H1 (cell line): ENCODE measurements at regions not wholly inside any gene's neighbourhood (a gene's known extent, or its start where the extent isn't known, plus 50 kb on each side); places are given as distances from the start of the nearest gene placed in this dataset.

Experiments
- CTCF ChIA-PET: fragments of 300-600 bp; sonication (Branson Sonifier 250); formaldehyde crosslinking; loops from one replicate; lab custom pipeline; 2021; ENCODE audit not compliant: partially characterized antibody; lab: Charles Lee
- POLR2A ChIA-PET: fragments of 300-600 bp; sonication (Branson Sonifier 250); formaldehyde crosslinking; loops from one replicate; lab custom pipeline; 2021; ENCODE audit warnings: inconsistent platforms; ENCODE audit not compliant: partially characterized antibody; lab: Charles Lee
- DNase-seq, 2 experiments: peaks; one replicate each; pipeline versions ENCODE4 v3.0.0 to v3.0.0-alpha.2; 2010 to 2022; ENCODE audit warnings: low spot score in 2 of 2, low read depth in 1 of 2, mixed read lengths in 1 of 2
- FAIRE-seq: peaks from 2 replicates; lab custom pipeline; 2011; peaks lifted over from hg19 to GRCh38; lab: Jason Lieb, UNC
- H2AFZ ChIP-seq: 2 replicates; pipeline ENCODE4 v1.8.1; 2012; ENCODE audit warnings: low read length, inconsistent platforms
- H2AK5ac ChIP-seq: 2 replicates; pipeline ENCODE4 v1.6.1; 2013; ENCODE audit warnings: low read depth, low read length
- H2BK120ac ChIP-seq: replicated peaks from 2 replicates; pipeline ENCODE3; 2013; ENCODE audit warnings: low read depth, low read length, inconsistent platforms
- H2BK12ac ChIP-seq: 2 replicates; pipeline ENCODE4 v1.6.1; 2013; ENCODE audit warnings: low read depth, low read length
- H2BK15ac ChIP-seq: 2 replicates; pipeline ENCODE4 v1.6.1; 2013; ENCODE audit warnings: low read length
- H2BK20ac ChIP-seq: 2 replicates; pipeline ENCODE4 v1.6.1; 2013; ENCODE audit warnings: low read length
- H2BK5ac ChIP-seq: 2 replicates; pipeline ENCODE4 v1.6.1; 2013; ENCODE audit warnings: low read depth, low read length
- H3K14ac ChIP-seq: 2 replicates; pipeline ENCODE4 v1.6.1; 2013; ENCODE audit warnings: inconsistent platforms; ENCODE audit not compliant: insufficient read length
- H3K18ac ChIP-seq: 2 replicates; pipeline ENCODE4 v1.6.1; 2013; ENCODE audit warnings: low read length; ENCODE audit errors: extremely low read depth
- H3K23ac ChIP-seq: 2 replicates; pipeline ENCODE4 v1.6.1; 2013; ENCODE audit warnings: inconsistent platforms; ENCODE audit not compliant: insufficient read length
- H3K23me2 ChIP-seq: 2 replicates; pipeline ENCODE4 v1.6.1; 2013; ENCODE audit warnings: low read depth, low read length
- H3K27ac ChIP-seq: 2 replicates; pipeline ENCODE4 v1.6.1; 2011; ENCODE audit warnings: low read depth, low read length, inconsistent platforms
- H3K27me3 ChIP-seq, 4 experiments: replicated peaks in 1 of 4; 1 replicate in 1 of 4; 2 replicates in 3 of 4; pipeline versions ENCODE4 v1.6.1 to v1.8.1; 2011 to 2013; ENCODE audit warnings: low read length in 3 of 4, mild to moderate bottlenecking in 3 of 4, inconsistent platforms in 2 of 4, mixed read lengths in 2 of 4, moderate library complexity in 1 of 4; ENCODE audit not compliant: control insufficient read depth in 3 of 4, insufficient read depth in 3 of 4; ENCODE audit errors: extremely low read depth in 1 of 4
- H3K36me3 ChIP-seq, 4 experiments: 2 replicates each; pipeline versions ENCODE4 v1.6.1 to v1.8.1; 2011 to 2013; ENCODE audit warnings: mild to moderate bottlenecking in 4 of 4, low read length in 3 of 4, moderate library complexity in 2 of 4, control low read depth in 1 of 4, inconsistent platforms in 1 of 4; ENCODE audit not compliant: insufficient read depth in 4 of 4, control insufficient read depth in 2 of 4
- H3K4ac ChIP-seq: replicated peaks from 2 replicates; pipeline ENCODE3; 2013; ENCODE audit warnings: low read length, low read depth, mixed read lengths, inconsistent platforms; ENCODE audit not compliant: insufficient read length
- H3K4me1 ChIP-seq, 4 experiments: replicated peaks in 1 of 4; 1 replicate in 1 of 4; 2 replicates in 3 of 4; pipeline versions ENCODE4 v1.6.1 to v1.8.1; 2011 to 2013; ENCODE audit warnings: low read length in 3 of 4, inconsistent platforms in 2 of 4, mixed read lengths in 1 of 4; ENCODE audit not compliant: insufficient read depth in 4 of 4, control insufficient read depth in 3 of 4
- H3K4me2 ChIP-seq, 2 experiments: 2 replicates each; pipeline versions ENCODE4 v1.6.1 to v1.8.1; 2011 to 2013; ENCODE audit warnings: low read depth in 2 of 2, low read length in 2 of 2, control low read depth in 1 of 2, inconsistent platforms in 1 of 2, mild to moderate bottlenecking in 1 of 2; ENCODE audit not compliant: insufficient read depth in 1 of 2
- H3K4me3 ChIP-seq, 4 experiments: fragments of 200-600, 300-600 bp in 1 of 4; sonication (generic), shearing (Covaris generic), sonication (Bioruptor Twin) in 1 of 4; 2 replicates each; pipeline versions ENCODE4 v1.5.1 to v1.8.1; 2011 to 2016; ENCODE audit warnings: low read length in 4 of 4, low read depth in 3 of 4, control low read depth in 2 of 4, inconsistent platforms in 2 of 4, mild to moderate bottlenecking in 2 of 4, mixed read lengths in 1 of 4, moderate library complexity in 1 of 4; ENCODE audit not compliant: insufficient read depth in 2 of 4; ENCODE audit errors: extremely low read depth in 1 of 4
- H3K56ac ChIP-seq: replicated peaks from 2 replicates; pipeline ENCODE3; 2013; ENCODE audit warnings: low read depth, mild to moderate bottlenecking, mixed read lengths, low read length, inconsistent platforms; ENCODE audit not compliant: insufficient read length
- H3K79me1 ChIP-seq: 2 replicates; pipeline ENCODE4 v1.6.1; 2013; ENCODE audit warnings: low read depth, low read length, control low read depth
- H3K79me2 ChIP-seq, 2 experiments: 2 replicates each; pipeline versions ENCODE4 v1.6.1 to v1.8.1; 2012 to 2013; ENCODE audit warnings: low read length in 2 of 2, mild to moderate bottlenecking in 2 of 2, inconsistent platforms in 1 of 2; ENCODE audit not compliant: insufficient read depth in 2 of 2, control insufficient read depth in 1 of 2
- H3K9ac ChIP-seq, 4 experiments: replicated peaks in 1 of 4; 1 replicate in 1 of 4; 2 replicates in 3 of 4; pipeline versions ENCODE4 v1.6.1 to v1.8.1; 2011 to 2013; ENCODE audit warnings: low read depth in 3 of 4, low read length in 3 of 4, control low read depth in 2 of 4, mild to moderate bottlenecking in 2 of 4, moderate library complexity in 2 of 4, inconsistent platforms in 1 of 4; ENCODE audit errors: extremely low read depth in 1 of 4
- H3K9me3 ChIP-seq, 2 experiments: 2 replicates each; pipeline versions ENCODE4 v1.6.1 to v1.8.1; 2012 to 2013; ENCODE audit warnings: mild to moderate bottlenecking in 2 of 2, moderate library complexity in 2 of 2, control low read depth in 1 of 2, inconsistent platforms in 1 of 2, low read depth in 1 of 2, low read length in 1 of 2, mixed read lengths in 1 of 2; ENCODE audit not compliant: insufficient read depth in 2 of 2
- H4K20me1 ChIP-seq, 2 experiments: replicated peaks in 1 of 2; 2 replicates each; pipeline versions ENCODE3 to v1.8.1; 2011 to 2013; ENCODE audit warnings: inconsistent platforms in 2 of 2, low read length in 2 of 2, mild to moderate bottlenecking in 1 of 2; ENCODE audit not compliant: insufficient read depth in 2 of 2, control insufficient read depth in 1 of 2
- H4K5ac ChIP-seq: 2 replicates; pipeline ENCODE4 v1.6.1; 2013; ENCODE audit warnings: low read length, low read depth, mixed read lengths, inconsistent platforms; ENCODE audit not compliant: insufficient read length
- H4K8ac ChIP-seq: 2 replicates; pipeline ENCODE4 v1.8.0; 2013; ENCODE audit warnings: mild to moderate bottlenecking, moderate library complexity, low read length, inconsistent platforms; ENCODE audit not compliant: insufficient read depth; ENCODE audit errors: extremely low read depth
- H4K91ac ChIP-seq: replicated peaks from 2 replicates; pipeline ENCODE3; 2013; ENCODE audit warnings: low read length, mixed read lengths, inconsistent platforms; ENCODE audit not compliant: insufficient read length
- SIRT6 ChIP-seq: IDR thresholded peaks from one replicate; pipeline ENCODE4 v1.7.1; 2012; ENCODE audit warnings: low read length, inconsistent platforms
- WGBS, 2 experiments: shearing (Covaris generic) in 1 of 2; methylation state at CpG; one replicate each; pipeline versions ENCODE4 v1.1.6 to v1.1.7; 2013 to 2015; ENCODE audit warnings: low lambda C conversion rate in 2 of 2, mixed read lengths in 2 of 2, inconsistent platforms in 1 of 2, low coverage in 1 of 2, missing lambda C conversion rate in 1 of 2; ENCODE audit not compliant: insufficient replicate concordance in 2 of 2, insufficient coverage in 1 of 2, insufficient read length in 1 of 2; ENCODE audit errors: extremely low coverage in 1 of 2, missing lambda C conversion rate in 1 of 2; 5-methylcytosine and 5-hydroxymethylcytosine counted together

- ChIA-PET CTCF (no interaction called here), POLR2A (no interaction called here)
- Histone ChIP-seq H3K79me1 (no peaks in the 10 kb centered on the region), H3K23ac (no peak overlapping the region), H3K27me3 (no peaks in the 10 kb centered on the region), H3K18ac (no peak overlapping the region), H2AFZ (no peak overlapping the region), H3K9ac (no peak overlapping the region), H3K4ac (no peak overlapping the region), H3K79me2 (no peaks in the 10 kb centered on the region), H4K20me1 (no peaks in the 10 kb centered on the region), H2BK12ac (no peak overlapping the region), H4K5ac (no peak overlapping the region), H4K8ac (no peak overlapping the region), H3K56ac (no peak overlapping the region), H3K36me3 (no peaks in the 10 kb centered on the region), H3K14ac (no peak overlapping the region), H2AK5ac (no peak overlapping the region), H3K27ac (no peak overlapping the region), H2BK15ac (no peak overlapping the region), H3K9me3 (no peaks in the 10 kb centered on the region), H3K4me3 (no peak overlapping the region), H2BK20ac (no peak overlapping the region), H4K91ac (no peak overlapping the region), H2BK120ac (no peak overlapping the region), H3K4me2 (no peak overlapping the region), H2BK5ac (no peak overlapping the region), H3K23me2 (no peaks in the 10 kb centered on the region), H3K4me1 (no peaks in the 10 kb centered on the region)
- FAIRE-seq (no peak), DNase-seq (no peak)
- 96% methylated on average over 2 of the region's 2 CpGs; no CpG with 5 or more reads in 1 of the 2 experiments for WGBS, 2 experiments
- TF ChIP-seq SIRT6: no peak
Observed at GRCh38 chr11:97309291-97309690, 919.5 kb downstream of the JRKL start.
